ENCODE measurements at regions not wholly inside any gene's neighbourhood (a gene's known extent, or its start where the extent isn't known, plus 50 kb on each side); places are given as distances from the start of the nearest gene placed in this dataset.

GRCh38 chr11:129610125-129610524 lies 205.5 kb upstream of the TMEM45B start:
- TF ChIP-seq CTCF (IDR thresholded peaks at IDR 0.05) (no peak), SIN3A (IDR thresholded peaks at IDR 0.05; ENCODE audit: borderline replicate concordance, insufficient read depth, low read depth, low read length) (no peak), REST (IDR thresholded peaks at IDR 0.05; ENCODE audit: insufficient read depth in 1 of 2, low read depth in 2 of 2, low read length in 1 of 2) (no peak), TCF7L2 (IDR thresholded peaks at IDR 0.05; ENCODE audit: low read depth, low read length) (no peak)
